NCI-H2171 treated with DMSO at 0.1 percent for 48 hours (cell line): ENCODE measurements at regions not wholly inside any gene's neighbourhood (a gene's known extent, or its start where the extent isn't known, plus 50 kb on each side); places are given as distances from the start of the nearest gene placed in this dataset.
"Not testable (repeated sequence)": the region's sequence is repeated elsewhere in the genome, so short reads cannot be mapped to it uniquely, and the experiment has no call there.

Source experiments
- DNase-seq: peaks from one replicate; lab custom pipeline; 2025; lab: John Stamatoyannopoulos, UW

- no peak for DNase-seq
These were observed 99.3 kb upstream of the SYT13 start for GRCh38 chr11:45385423-45385822.

GRCh38 chr11:45384711-45385241 is 98.6 kb upstream of the SYT13 start:
- DNase-seq, result no peak

DNA sequence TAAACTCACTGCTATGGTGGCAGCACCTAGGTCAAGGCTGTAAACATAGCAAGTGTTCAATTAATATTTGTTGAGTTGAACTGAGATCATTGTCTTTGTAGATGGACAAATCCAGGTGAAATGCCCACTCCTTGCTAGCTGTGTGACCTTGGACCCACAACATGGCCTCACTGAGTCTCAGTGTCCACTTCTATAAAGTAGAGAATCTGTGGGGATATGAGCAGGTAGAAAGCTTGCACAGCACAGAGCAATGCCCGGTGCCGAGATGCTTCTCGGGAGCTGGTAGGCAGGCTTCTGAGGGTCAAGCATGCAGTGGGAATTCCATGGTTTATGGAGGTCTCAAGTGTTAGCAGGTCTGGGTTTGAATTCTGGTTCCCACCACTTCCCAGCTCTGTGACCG is 97.9 kb upstream of the SYT13 start:
- no peak for DNase-seq

GRCh38 chr11:45383224-45383623 is 97.1 kb upstream of the SYT13 start:
- DNase-seq, result no peak

GRCh38 chr11:45382133-45382878 is 96.2 kb upstream of the SYT13 start:
- no peak for DNase-seq

DNA sequence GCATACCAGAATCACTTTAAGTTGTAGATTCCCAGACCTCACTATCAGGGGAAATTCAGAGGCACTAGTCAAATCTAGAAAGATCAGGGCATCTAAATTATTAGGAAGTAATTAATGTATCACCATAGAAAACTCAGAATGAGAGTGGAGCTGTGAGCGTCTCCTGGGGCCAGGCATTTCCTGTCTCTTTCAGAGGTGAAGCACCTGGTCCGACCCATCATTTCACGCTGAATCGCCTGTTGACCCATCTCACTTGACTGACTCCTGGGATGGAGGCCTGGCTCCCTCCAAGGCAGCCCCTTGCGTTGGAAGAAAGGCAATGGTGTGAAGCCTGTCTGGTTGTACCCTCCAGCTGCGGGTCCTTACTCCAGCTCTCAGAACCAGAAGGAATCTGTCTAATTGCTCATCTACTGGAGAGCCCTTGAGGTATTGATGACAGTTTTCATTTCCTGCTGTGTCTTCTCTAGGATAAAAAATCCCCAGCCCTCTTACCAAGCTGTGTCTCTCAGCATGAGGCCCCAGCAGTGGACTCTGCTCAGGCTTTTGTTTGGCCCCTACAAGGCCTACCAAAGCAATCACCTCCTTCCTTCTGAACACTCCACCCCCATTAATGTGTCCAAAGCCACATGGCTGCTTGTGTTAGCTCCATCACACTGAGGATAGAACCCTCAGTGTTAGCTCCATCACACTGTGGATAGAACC is 93.2 kb upstream of the SYT13 start:
- DNase-seq, result no peak

DNA sequence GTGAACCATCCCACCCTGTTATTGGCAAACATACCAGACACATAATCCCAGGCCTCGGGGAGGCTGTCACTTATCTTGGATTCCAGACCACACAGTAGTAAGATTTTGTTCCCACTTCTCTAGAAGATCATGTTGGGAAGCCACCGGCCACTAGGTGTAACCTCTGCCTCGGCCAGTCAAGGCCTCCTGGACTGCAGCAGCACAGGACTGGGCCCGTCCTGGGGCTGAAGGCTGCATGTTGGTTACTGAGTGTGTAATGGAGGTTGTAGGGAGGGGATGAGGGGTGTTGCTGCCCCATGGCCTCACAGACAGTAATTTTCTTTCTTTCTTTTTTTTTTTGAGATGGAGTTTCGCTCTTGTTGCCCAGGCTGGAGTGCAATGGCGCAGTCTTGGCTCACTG is 92.4 kb upstream of the SYT13 start:
- DNase-seq, result no peak

DNA sequence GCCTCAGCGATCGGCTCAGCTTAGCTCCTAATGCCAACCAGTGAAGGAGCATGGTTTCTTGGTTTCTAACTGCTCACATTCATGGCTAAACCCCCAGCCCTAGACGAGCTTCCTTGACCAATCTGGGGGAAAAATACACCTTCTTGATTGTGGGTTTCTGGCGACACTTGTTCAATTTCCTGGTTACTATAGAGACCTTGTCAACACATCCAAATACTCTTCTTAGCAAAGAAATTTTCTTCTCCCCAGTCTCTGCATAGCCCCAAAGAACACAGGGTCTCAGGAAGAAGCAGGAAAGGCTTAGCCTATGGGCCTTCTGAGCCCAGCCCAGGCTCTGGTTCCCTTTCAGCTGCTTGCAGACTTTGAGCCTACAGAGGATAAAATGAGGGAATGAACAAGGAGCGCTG is 88.5 kb upstream of the SYT13 start:
- DNase-seq, result no peak

GRCh38 chr11:45374130-45374529 is 88.0 kb upstream of the SYT13 start:
- no peak for DNase-seq

DNA sequence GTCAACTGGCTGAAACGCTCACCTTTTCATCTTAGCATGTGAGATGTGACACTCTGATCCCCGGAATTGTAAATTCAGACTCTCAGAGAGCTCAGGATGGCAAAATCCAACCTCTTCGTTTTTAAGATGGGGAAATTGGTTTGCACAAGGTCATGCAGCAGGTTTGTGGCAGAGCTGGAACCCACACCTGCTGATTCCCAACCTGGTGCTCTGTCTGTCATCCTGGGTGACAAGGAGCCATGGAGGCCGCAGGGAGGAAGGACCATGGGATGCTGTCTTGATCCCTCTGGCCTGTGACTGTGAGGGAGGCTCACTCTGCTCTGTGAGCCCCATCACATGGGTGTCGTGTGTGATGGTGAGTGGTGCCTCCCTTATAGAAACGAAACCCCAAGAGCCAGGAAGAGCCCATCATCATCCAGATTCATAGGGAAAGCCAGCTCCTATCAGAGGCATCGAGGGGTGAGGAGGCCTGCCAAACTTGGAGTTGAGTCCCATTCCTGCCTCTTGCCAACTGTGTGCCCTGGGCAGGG is 87.4 kb upstream of the SYT13 start:
- DNase-seq, result no peak

DNA sequence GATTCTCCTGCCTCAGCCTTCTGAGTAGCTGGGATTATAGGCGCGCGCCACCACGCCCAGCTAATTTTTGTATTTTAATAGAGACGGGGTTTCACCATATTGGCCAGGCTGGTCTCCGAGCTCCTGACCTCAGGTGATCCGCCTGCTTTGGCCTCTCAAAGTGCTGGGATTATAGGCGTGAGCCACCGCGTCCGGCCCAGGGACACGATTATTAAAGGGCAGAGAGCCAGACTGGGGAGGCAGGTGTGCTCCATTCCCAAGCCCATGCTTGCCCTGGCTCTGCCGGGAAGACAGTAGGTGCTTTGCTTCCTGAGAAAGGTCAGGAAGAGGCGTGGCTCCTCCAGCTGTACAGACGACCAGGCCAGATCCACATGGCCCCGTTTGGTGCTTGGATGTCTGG is 86.3 kb upstream of the SYT13 start:
- not testable (repeated sequence) for DNase-seq

DNA sequence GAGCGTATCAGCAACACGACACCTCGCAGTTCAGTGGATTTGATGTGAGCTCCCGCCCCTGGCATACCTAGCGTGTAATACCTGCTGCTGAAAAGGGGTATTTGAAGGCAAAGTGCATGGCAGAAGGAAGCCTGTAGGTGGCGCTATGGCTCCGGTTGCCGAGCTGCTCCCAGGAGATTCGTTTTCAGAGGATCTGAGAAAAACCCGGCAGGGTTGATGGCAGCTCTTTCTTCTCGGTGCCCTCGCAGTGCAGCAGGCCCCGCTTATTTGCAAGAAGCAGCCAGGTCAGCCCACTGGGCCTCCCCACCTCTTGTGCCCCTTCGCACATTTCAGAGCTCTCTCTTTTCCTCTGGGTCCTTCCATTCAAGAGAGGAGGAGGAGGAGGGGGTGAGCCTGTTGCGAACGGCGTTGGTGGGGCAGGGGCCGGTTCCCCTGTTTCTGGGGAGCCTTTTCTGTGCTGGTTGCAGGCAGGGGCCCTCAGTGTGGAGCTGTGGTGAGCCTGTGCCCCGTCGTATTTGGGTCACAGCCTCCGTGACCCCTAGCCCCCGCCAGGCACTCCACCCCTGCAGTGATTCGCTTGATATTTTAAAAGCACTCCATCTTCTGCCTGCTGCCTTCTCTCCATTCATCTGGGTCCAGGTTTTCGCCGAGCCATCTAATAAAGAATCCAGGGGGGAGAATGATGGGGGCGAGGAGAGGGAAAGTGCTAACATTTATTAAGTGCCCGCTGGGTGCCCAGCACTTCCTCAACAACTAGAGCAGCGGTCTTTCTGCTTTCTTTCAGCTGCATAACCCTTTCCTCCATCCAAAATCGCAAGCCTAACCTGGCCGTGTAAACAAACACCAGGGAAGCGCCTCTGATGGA is 85.3 kb upstream of the SYT13 start:
- peak; percentile 99 for DNase-seq

GRCh38 chr11:45369313-45369712 is 83.2 kb upstream of the SYT13 start:
- DNase-seq, result peak; percentile 71

DNA sequence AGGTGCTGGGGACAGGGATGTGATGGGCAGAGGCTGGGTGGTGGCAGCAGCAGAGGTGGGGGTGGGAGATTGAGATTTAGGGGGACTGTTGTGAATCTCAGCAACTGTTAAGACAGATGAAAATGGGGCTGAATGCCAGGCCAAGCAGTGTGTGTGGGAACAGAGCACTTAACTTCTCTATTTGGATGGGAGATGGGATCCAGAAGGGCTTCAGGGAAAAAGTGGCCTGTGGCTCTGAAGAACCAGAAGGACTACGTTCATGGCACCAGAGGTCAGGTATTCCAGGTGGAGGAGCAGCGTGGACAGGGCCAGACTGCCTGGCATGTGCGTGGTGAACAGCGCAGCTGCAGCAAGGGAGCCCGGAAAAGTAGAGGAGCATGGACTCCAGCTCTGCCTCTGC is 82.6 kb upstream of the SYT13 start:
- no peak for DNase-seq

GRCh38 chr11:45366619-45367190 is 80.6 kb upstream of the SYT13 start:
- DNase-seq, result no peak

- no peak for DNase-seq
These were observed 79.9 kb upstream of the SYT13 start for GRCh38 chr11:45365961-45366618.

- DNase-seq, result peak; percentile 91
These were observed 76.5 kb upstream of the SYT13 start for GRCh38 chr11:45362636-45363035.

DNA sequence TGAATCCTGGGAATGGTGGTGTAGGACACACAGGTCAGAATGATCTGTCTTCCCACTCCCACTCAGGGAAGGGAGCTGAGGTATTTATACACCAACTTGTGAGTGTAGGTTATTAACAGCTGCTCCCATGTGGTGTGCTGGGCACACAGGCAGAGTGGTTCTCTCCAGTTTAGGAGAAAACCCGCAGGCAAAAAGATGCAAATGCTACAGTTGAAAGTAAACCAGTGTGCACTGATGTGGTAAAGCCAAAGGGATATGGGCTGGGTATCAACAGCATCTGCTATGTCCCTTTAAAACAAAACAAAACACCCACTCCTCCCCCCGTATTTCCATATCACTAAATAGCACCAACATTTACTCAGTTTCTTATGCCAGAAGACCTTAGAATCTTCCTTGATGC is 75.4 kb upstream of the SYT13 start:
- peak; percentile 65 for DNase-seq

DNA sequence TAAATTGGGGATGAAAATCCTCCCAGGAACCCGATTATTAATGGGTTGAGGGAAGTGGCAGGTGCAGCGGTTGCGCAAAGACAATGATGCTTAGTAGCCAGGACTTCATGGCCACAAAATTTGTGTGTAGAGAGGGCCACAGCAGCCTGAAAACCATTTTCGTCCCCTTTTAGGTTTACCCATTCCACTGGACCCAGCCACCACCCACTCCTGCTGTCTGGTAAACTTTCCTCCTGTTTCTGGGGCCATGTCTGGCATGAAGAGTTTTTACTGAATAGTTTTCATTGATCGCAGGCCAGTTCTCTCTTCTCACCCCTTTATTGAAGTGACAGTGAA is 69.5 kb upstream of the SYT13 start:
- no peak for DNase-seq

DNA sequence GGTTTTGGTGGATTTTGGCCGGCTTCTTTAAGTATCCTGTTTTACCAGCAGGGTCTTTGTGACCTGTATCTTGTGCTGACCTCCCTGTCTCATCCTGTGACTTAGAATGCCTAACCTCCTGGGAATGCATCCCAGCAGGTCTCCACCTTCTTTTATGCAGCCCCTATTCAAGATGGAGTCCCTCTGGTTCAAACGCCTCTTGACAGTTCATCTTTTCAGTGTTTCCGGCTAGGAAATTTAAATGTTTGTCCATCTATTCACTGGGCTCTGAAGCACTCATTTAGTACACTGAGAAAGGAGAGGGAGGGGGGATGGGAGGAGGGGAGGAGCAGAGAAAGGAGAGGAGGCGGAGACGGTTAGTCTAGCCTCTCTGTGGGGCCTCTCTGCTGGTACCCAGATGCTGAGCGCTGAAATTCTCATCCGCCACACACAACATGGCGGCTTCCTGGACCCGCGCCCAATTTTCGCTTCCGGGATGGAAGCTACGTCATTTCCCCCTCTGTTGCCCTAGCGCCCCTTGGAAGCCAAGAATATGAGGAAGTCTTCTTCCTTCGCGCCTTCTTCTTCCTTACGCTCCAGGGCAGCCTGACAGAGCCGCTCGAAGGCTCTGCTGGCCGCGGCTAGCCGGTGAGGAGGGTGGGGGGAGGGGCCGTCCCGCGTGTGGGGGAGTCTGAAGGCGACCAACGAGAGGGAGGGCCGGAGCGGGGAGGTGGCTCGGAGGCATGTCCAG is 69.0 kb upstream of the SYT13 start:
- DNase-seq, result peak; percentile 91

DNA sequence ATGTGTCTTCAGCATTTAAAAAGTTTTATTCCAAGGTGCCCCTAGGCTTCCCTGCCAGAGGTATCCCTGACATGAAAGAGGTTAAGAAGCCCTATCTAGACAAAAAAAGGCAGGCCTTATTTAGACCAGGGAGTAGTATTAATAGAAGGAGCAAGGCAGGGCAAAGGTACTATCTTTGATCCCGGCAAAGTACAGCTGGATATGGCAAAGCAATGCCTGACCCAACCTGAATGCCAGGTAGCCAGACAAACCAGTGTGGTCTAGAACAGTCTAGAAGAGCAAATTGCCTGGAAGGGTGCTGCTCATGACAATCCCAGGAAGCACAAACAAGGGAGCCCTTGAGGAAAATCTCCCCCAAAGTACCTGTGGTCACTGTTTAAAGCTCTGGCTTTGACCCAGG is 62.6 kb upstream of the SYT13 start:
- DNase-seq, result no peak
